Astrocyte (in vitro differentiated cells and primary cell): ENCODE measurements at regions not wholly inside any gene's neighbourhood (a gene's known extent, or its start where the extent isn't known, plus 50 kb on each side); places are given as distances from the start of the nearest gene placed in this dataset.

Experiments used
- DNase-seq: peaks from one replicate; pipeline ENCODE4 v3.0.0-alpha.2; 2010; ENCODE audit warnings: low read depth
- FAIRE-seq: peaks from 2 replicates; lab custom pipeline; 2011; peaks lifted over from hg19 to GRCh38; lab: Jason Lieb, UNC
- H2AFZ ChIP-seq: 2 replicates; pipeline ENCODE4 v1.6.0; 2012; ENCODE audit warnings: low read depth, low read length, inconsistent platforms
- H3K27ac ChIP-seq: 2 replicates; pipeline ENCODE4 v1.5.1; 2011; ENCODE audit warnings: low read depth, low read length, inconsistent platforms
- H3K27me3 ChIP-seq: 2 replicates; pipeline ENCODE4 v1.6.0; 2011; ENCODE audit warnings: low read length, inconsistent platforms; ENCODE audit not compliant: insufficient read depth
- H3K36me3 ChIP-seq: 2 replicates; pipeline ENCODE4 v1.5.1; 2011; ENCODE audit warnings: low read length, inconsistent platforms; ENCODE audit not compliant: insufficient read depth
- H3K4me1 ChIP-seq: 2 replicates; pipeline ENCODE4 v1.5.1; 2011; ENCODE audit warnings: low read length, inconsistent platforms; ENCODE audit not compliant: insufficient read depth
- H3K4me2 ChIP-seq: 2 replicates; pipeline ENCODE4 v1.6.0; 2012; ENCODE audit warnings: low read length, inconsistent platforms
- H3K4me3 ChIP-seq: 2 replicates; pipeline ENCODE4 v1.5.1; 2011; ENCODE audit warnings: low read depth, mild to moderate bottlenecking, low read length, inconsistent platforms; ENCODE audit not compliant: insufficient read depth
- H3K79me2 ChIP-seq: 2 replicates; pipeline ENCODE4 v1.6.0; 2012; ENCODE audit warnings: mild to moderate bottlenecking, low read length, inconsistent platforms; ENCODE audit not compliant: insufficient read depth
- H3K9ac ChIP-seq: 2 replicates; pipeline ENCODE4 v1.6.0; 2012; ENCODE audit warnings: mild to moderate bottlenecking, low read length, inconsistent platforms
- H3K9me3 ChIP-seq: 2 replicates; pipeline ENCODE4 v1.5.1; 2012; ENCODE audit warnings: low read depth, mild to moderate bottlenecking, low read length, inconsistent platforms; ENCODE audit not compliant: insufficient read depth
- H4K20me1 ChIP-seq: 2 replicates; pipeline ENCODE4 v1.6.0; 2012; ENCODE audit warnings: low read length, inconsistent platforms; ENCODE audit not compliant: insufficient read depth
- H3K27ac Mint-ChIP-seq: one replicate; pipeline ENCODE4 v1.8.0; 2021; ENCODE audit warnings: mild to moderate bottlenecking, mixed read lengths; ENCODE audit not compliant: unreplicated experiment
- H3K27me3 Mint-ChIP-seq: one replicate; pipeline ENCODE4 v1.8.0; 2021; ENCODE audit warnings: low read depth, mixed read lengths; ENCODE audit not compliant: unreplicated experiment
- H3K36me3 Mint-ChIP-seq: one replicate; pipeline ENCODE4 v1.8.0; 2021; ENCODE audit warnings: low read depth, mixed read lengths; ENCODE audit not compliant: unreplicated experiment
- H3K4me1 Mint-ChIP-seq: one replicate; pipeline ENCODE4 v1.8.0; 2021; ENCODE audit warnings: low read depth, mixed read lengths; ENCODE audit not compliant: unreplicated experiment
- H3K4me3 Mint-ChIP-seq: one replicate; pipeline ENCODE4 v1.8.0; 2021; ENCODE audit warnings: mild to moderate bottlenecking, moderate library complexity, mixed read lengths; ENCODE audit not compliant: unreplicated experiment
- H3K9me3 Mint-ChIP-seq: one replicate; pipeline ENCODE4 v1.8.0; 2021; ENCODE audit warnings: mild to moderate bottlenecking, mixed read lengths; ENCODE audit not compliant: unreplicated experiment
- CTCF ChIP-seq: IDR thresholded peaks from 2 replicates; pipeline ENCODE4 v1.5.1; 2011; ENCODE audit warnings: low read depth, mild to moderate bottlenecking, inconsistent platforms, low read length, moderate library complexity; ENCODE audit not compliant: insufficient read depth
- EZH2 ChIP-seq: IDR thresholded peaks from 2 replicates; pipeline ENCODE4 v1.6.1; 2012; ENCODE audit warnings: mild to moderate bottlenecking, low read length, inconsistent platforms; ENCODE audit not compliant: insufficient read depth

GRCh38 chr2:238743243-238744065 is 104.4 kb upstream of the TWIST2 start:
- Mint-ChIP-seq H3K4me1 (no peaks in the 10 kb centered on the region), H3K27me3 (peaks cover 31% of the 10 kb centered on the region), H3K4me3 (no peak overlapping the region)

GRCh38 chr2:238744951-238745350 is 102.9 kb upstream of the TWIST2 start:
- Histone ChIP-seq H3K9ac (no peak overlapping the region), H3K4me3 (no peak overlapping the region), H3K36me3 (no peaks in the 10 kb centered on the region), H3K9me3 (peaks cover 2% of the 10 kb centered on the region), H3K27me3 (no peaks in the 10 kb centered on the region), H3K4me1 (no peaks in the 10 kb centered on the region), H3K27ac (no peak overlapping the region), H4K20me1 (no peaks in the 10 kb centered on the region), H3K79me2 (no peaks in the 10 kb centered on the region), H3K4me2 (no peak overlapping the region), H2AFZ (no peak overlapping the region)
- TF ChIP-seq EZH2 (no peak), CTCF (no peak)
- peaks cover 36% of the 10 kb centered on the region for H3K27me3 Mint-ChIP-seq
- no peak overlapping the region for H3K27ac Mint-ChIP-seq
- peaks cover 6% of the 10 kb centered on the region for H3K9me3 Mint-ChIP-seq
- FAIRE-seq, result no peak
- no peaks in the 10 kb centered on the region for H3K36me3 Mint-ChIP-seq
- no peak overlapping the region for H3K4me3 Mint-ChIP-seq
- H3K4me1 Mint-ChIP-seq, result no peaks in the 10 kb centered on the region
- DNase-seq, result no peak

More at GRCh38 chr2:238743243-238744065, 104.4 kb upstream of the TWIST2 start:
- no peak overlapping the region for H3K4me2 ChIP-seq
- no peaks in the 10 kb centered on the region for H3K9me3 Mint-ChIP-seq
- H3K4me1 ChIP-seq, result no peaks in the 10 kb centered on the region
- TF ChIP-seq EZH2 (no peak), CTCF (no peak)
- no peaks in the 10 kb centered on the region for H3K36me3 ChIP-seq
- H3K79me2 ChIP-seq, result no peaks in the 10 kb centered on the region
- H3K9me3 ChIP-seq, result peaks cover 2% of the 10 kb centered on the region
- H2AFZ ChIP-seq, result no peak overlapping the region
- FAIRE-seq, result no peak
- peak; percentile 58 for DNase-seq
- H3K27ac ChIP-seq, result no peak overlapping the region
- H3K36me3 Mint-ChIP-seq, result no peaks in the 10 kb centered on the region
- H3K27me3 ChIP-seq, result peaks cover 4% of the 10 kb centered on the region
- no peak overlapping the region for H3K9ac ChIP-seq
- no peak overlapping the region for H3K4me3 ChIP-seq
- no peaks in the 10 kb centered on the region for H4K20me1 ChIP-seq
- H3K27ac Mint-ChIP-seq, result no peak overlapping the region

GRCh38 chr2:238745997-238746396 is 101.9 kb upstream of the TWIST2 start:
- no peak overlapping the region for H3K4me3 Mint-ChIP-seq
- TF ChIP-seq CTCF, result no peak
- TF ChIP-seq EZH2, result no peak
- H3K27ac Mint-ChIP-seq, result no peak overlapping the region
- Histone ChIP-seq H3K4me1 (no peaks in the 10 kb centered on the region), H3K4me3 (no peak overlapping the region), H3K4me2 (no peak overlapping the region), H4K20me1 (no peaks in the 10 kb centered on the region), H3K79me2 (no peaks in the 10 kb centered on the region), H3K27ac (no peak overlapping the region), H3K9me3 (peaks cover 2% of the 10 kb centered on the region), H2AFZ (no peak overlapping the region), H3K27me3 (no peaks in the 10 kb centered on the region), H3K9ac (no peak overlapping the region), H3K36me3 (no peaks in the 10 kb centered on the region)
- FAIRE-seq, result no peak
- peaks cover 8% of the 10 kb centered on the region for H3K9me3 Mint-ChIP-seq
- DNase-seq, result no peak
- no peaks in the 10 kb centered on the region for H3K36me3 Mint-ChIP-seq
- peaks cover 33% of the 10 kb centered on the region for H3K27me3 Mint-ChIP-seq
- no peaks in the 10 kb centered on the region for H3K4me1 Mint-ChIP-seq
